ENCODE measurements at regions not wholly inside any gene's neighbourhood (a gene's known extent, or its start where the extent isn't known, plus 50 kb on each side); places are given as distances from the start of the nearest gene placed in this dataset.

- Histone ChIP-seq H3K27me3 (peaks cover 17% of the 10 kb centered on the region), H3K27ac (no peak overlapping the region), H3K9me3 (no peaks in the 10 kb centered on the region), H3K4me1 (ENCODE audit: control insufficient read depth in 1 of 2, insufficient read depth in 1 of 2, low read depth in 1 of 2, low read length in 1 of 2) (no peaks in the 10 kb centered on the region), H3K4me3 (ENCODE audit: low read depth in 1 of 2, low read length in 1 of 2) (no peak overlapping the region), H3K36me3 (no peaks in the 10 kb centered on the region)
- TF ChIP-seq, protein P1, sequence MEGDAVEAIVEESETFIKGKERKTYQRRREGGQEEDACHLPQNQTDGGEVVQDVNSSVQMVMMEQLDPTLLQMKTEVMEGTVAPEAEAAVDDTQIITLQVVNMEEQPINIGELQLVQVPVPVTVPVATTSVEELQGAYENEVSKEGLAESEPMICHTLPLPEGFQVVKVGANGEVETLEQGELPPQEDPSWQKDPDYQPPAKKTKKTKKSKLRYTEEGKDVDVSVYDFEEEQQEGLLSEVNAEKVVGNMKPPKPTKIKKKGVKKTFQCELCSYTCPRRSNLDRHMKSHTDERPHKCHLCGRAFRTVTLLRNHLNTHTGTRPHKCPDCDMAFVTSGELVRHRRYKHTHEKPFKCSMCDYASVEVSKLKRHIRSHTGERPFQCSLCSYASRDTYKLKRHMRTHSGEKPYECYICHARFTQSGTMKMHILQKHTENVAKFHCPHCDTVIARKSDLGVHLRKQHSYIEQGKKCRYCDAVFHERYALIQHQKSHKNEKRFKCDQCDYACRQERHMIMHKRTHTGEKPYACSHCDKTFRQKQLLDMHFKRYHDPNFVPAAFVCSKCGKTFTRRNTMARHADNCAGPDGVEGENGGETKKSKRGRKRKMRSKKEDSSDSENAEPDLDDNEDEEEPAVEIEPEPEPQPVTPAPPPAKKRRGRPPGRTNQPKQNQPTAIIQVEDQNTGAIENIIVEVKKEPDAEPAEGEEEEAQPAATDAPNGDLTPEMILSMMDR (IDR thresholded peaks at IDR 0.05) = no peak
Measured at GRCh38 chr17:5800646-5801045, 216.3 kb upstream of the NLRP1 start.

- TF ChIP-seq, protein P1 (IDR thresholded peaks at IDR 0.05) = no peak
- no peak overlapping the region for H3K4me3 ChIP-seq (ENCODE audit: low read depth in 1 of 2, low read length in 1 of 2)
- peaks cover 6% of the 10 kb centered on the region for H3K9me3 ChIP-seq
- H3K36me3 ChIP-seq = no peaks in the 10 kb centered on the region
- H3K4me1 ChIP-seq (ENCODE audit: control insufficient read depth in 1 of 2, insufficient read depth in 1 of 2, low read depth in 1 of 2, low read length in 1 of 2) = no peaks in the 10 kb centered on the region
- peaks cover 8% of the 10 kb centered on the region for H3K27me3 ChIP-seq
- no peak overlapping the region for H3K27ac ChIP-seq
Measured at GRCh38 chr17:5804251-5804650, 219.9 kb upstream of the NLRP1 start.

GRCh38 chr17:5809056-5809455 is 224.7 kb upstream of the NLRP1 start:
- Histone ChIP-seq H3K9me3 (peaks cover 16% of the 10 kb centered on the region), H3K36me3 (no peaks in the 10 kb centered on the region), H3K4me1 (ENCODE audit: control insufficient read depth in 1 of 2, insufficient read depth in 1 of 2, low read depth in 1 of 2, low read length in 1 of 2) (no peaks in the 10 kb centered on the region), H3K27me3 (no peaks in the 10 kb centered on the region), H3K4me3 (ENCODE audit: low read depth in 1 of 2, low read length in 1 of 2) (no peak overlapping the region), H3K27ac (no peak overlapping the region)
- TF ChIP-seq, protein P1 (IDR thresholded peaks at IDR 0.05) = no peak

DNA sequence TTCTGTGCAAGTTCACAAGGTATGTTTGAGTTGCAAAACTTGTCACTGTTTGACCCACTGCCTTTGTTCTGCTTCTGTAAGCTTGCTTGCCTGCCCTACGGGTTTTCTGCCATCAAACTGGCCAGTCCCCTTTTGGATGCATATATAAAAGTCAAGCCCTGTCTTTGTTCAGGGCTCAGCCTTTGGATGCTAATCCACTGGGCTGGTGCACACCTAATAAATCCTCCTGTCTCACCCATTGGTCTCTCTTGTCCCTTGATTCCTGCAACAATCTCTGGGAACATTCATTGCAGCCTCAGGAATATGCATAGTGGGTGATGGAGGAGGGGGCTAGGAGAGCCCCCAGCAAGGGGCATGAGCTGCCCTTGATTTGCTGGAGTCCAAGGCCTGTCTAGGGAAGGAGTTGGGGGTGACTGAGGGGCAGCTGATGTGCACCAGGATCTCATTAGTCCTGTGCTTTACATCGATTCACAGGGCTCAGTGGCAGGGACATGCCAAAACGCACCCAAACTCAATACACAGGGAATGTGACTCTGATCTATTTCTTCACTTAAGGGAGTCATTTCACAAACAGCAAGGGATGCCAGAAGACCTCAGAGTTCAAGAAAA is 225.4 kb upstream of the NLRP1 start:
- Histone ChIP-seq H3K4me3 (ENCODE audit: low read depth in 1 of 2, low read length in 1 of 2) (no peak overlapping the region), H3K4me1 (ENCODE audit: control insufficient read depth in 1 of 2, insufficient read depth in 1 of 2, low read depth in 1 of 2, low read length in 1 of 2) (no peaks in the 10 kb centered on the region), H3K9me3 (peaks cover 16% of the 10 kb centered on the region), H3K27me3 (no peaks in the 10 kb centered on the region), H3K27ac (no peak overlapping the region), H3K36me3 (no peaks in the 10 kb centered on the region)
- TF ChIP-seq, protein P1 (IDR thresholded peaks at IDR 0.05) = no peak

- TF ChIP-seq, protein P1 (IDR thresholded peaks at IDR 0.05) = no peak
- no peak overlapping the region for H3K27ac ChIP-seq
- H3K27me3 ChIP-seq = peaks cover 12% of the 10 kb centered on the region
- no peaks in the 10 kb centered on the region for H3K36me3 ChIP-seq
- no peaks in the 10 kb centered on the region for H3K4me1 ChIP-seq (ENCODE audit: control insufficient read depth in 1 of 2, insufficient read depth in 1 of 2, low read depth in 1 of 2, low read length in 1 of 2)
- H3K4me3 ChIP-seq (ENCODE audit: low read depth in 1 of 2, low read length in 1 of 2) = no peak overlapping the region
- H3K9me3 ChIP-seq = peaks cover 16% of the 10 kb centered on the region
Measured at GRCh38 chr17:5812590-5812989, 228.3 kb upstream of the NLRP1 start.
